ENCODE measurements at regions not wholly inside any gene's neighbourhood (a gene's known extent, or its start where the extent isn't known, plus 50 kb on each side); places are given as distances from the start of the nearest gene placed in this dataset.

DNA sequence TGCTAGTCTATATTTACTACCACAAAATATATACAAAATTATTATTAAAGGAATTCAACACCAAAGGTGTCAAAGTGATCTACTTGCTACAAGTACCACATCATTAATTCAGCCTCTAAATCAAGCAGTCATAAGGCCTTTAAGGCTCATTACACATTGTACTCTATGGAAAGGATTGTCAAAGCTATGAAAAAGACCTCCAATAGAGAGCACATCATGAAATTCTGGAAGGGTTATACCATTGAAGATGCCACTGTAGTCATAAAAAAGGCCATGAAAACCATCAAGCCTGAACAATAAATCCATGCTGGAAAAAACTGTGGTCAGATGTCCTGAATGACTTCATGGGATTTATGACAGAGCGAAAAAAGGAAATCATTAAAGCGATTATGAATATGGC, 708.0 kb upstream of the FAM174A start:
- Histone ChIP-seq H3K4me1 (no peaks in the 10 kb centered on the region), H3K9me3 (no peaks in the 10 kb centered on the region), H3K27me3 (no peaks in the 10 kb centered on the region), H3K4me3 (ENCODE audit: low read depth, low read length) (no peak overlapping the region), H3K36me3 (no peaks in the 10 kb centered on the region)
- no peak for TF ChIP-seq CTCF (IDR thresholded peaks at IDR 0.05; ENCODE audit: low read depth, low read length)
- DNase-seq: no peak

DNA sequence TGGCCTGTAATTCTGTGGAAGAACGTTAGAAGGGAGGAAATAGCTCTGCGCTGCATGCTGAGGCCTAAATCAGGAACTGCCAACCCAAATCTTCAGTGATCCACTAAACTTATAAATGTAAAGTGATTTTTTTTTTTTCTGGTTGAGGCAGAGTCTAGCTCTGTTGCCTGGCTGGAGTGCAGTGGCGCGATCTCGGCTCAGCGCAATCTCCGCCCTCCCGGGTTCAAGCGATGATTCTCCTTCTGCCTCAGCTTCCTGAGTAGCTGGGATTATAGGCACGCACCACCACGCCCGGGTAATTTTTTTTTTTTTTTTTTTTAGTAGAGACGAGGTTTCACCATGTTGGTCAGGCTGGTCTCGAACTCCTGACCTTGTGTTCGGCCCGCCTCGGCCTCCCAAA, 717.4 kb upstream of the FAM174A start:
- no peak for TF ChIP-seq CTCF (IDR thresholded peaks at IDR 0.05; ENCODE audit: low read depth, low read length)
- no peaks in the 10 kb centered on the region for H3K9me3 ChIP-seq
- no peaks in the 10 kb centered on the region for H3K27me3 ChIP-seq
- H3K36me3 ChIP-seq: no peaks in the 10 kb centered on the region
- H3K4me3 ChIP-seq (ENCODE audit: low read depth, low read length): no peak overlapping the region
- H3K4me1 ChIP-seq: peaks cover 4% of the 10 kb centered on the region; the same call in 1 of the 2 replicates
- no peak for DNase-seq

- Histone ChIP-seq H3K4me3 (ENCODE audit: low read depth, low read length) (no peak overlapping the region), H3K27me3 (no peaks in the 10 kb centered on the region), H3K36me3 (no peaks in the 10 kb centered on the region), H3K9me3 (no peaks in the 10 kb centered on the region), H3K4me1 (peaks cover 2% of the 10 kb centered on the region; the same call in 1 of the 2 replicates)
- DNase-seq: no peak
- TF ChIP-seq CTCF (IDR thresholded peaks at IDR 0.05; ENCODE audit: low read depth, low read length): no peak
Measured at GRCh38 chr5:99814321-99815063, 720.7 kb upstream of the FAM174A start.

GRCh38 chr5:99808657-99809230, 726.4 kb upstream of the FAM174A start:
- Histone ChIP-seq H3K4me3 (ENCODE audit: low read depth, low read length) (no peak overlapping the region), H3K4me1 (no peaks in the 10 kb centered on the region; the same call in 1 of the 2 replicates), H3K9me3 (no peaks in the 10 kb centered on the region), H3K27me3 (no peaks in the 10 kb centered on the region), H3K36me3 (no peaks in the 10 kb centered on the region)
- no peak for TF ChIP-seq CTCF (IDR thresholded peaks at IDR 0.05; ENCODE audit: low read depth, low read length)
- no peak for DNase-seq

- no peak for DNase-seq
- Histone ChIP-seq H3K36me3 (no peaks in the 10 kb centered on the region), H3K27me3 (no peaks in the 10 kb centered on the region), H3K4me1 (no peaks in the 10 kb centered on the region; the same call in 1 of the 2 replicates), H3K4me3 (ENCODE audit: low read depth, low read length) (no peak overlapping the region), H3K9me3 (no peaks in the 10 kb centered on the region)
- no peak for TF ChIP-seq CTCF (IDR thresholded peaks at IDR 0.05; ENCODE audit: low read depth, low read length)
Measured at GRCh38 chr5:99807346-99807745, 727.8 kb upstream of the FAM174A start.

DNA sequence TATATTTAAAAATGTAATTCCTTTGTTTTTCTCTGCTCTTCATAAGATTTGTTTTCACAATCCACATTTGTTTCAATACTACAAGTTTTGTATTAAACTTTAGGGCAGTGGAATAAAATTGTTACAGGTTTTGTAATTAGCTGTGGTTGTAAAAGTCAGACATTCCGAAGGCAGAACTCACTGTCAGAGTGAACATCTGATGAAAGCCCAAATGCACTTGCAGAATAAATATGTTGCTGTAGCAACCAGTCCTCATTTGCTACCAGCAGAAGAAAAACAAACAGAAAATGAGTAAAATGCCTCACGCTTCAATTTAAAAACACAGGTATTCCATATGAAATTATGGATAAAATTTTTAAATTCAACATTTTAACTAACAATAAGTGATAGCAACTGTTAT, 740.1 kb upstream of the FAM174A start:
- H3K27me3 ChIP-seq: no peaks in the 10 kb centered on the region
- no peaks in the 10 kb centered on the region for H3K9me3 ChIP-seq
- H3K4me3 ChIP-seq (ENCODE audit: low read depth, low read length): no peak overlapping the region
- H3K36me3 ChIP-seq: no peaks in the 10 kb centered on the region
- TF ChIP-seq CTCF (IDR thresholded peaks at IDR 0.05; ENCODE audit: low read depth, low read length): no peak
- H3K4me1 ChIP-seq: no peaks in the 10 kb centered on the region
- DNase-seq: no peak
